ENCODE measurements at regions not wholly inside any gene's neighbourhood (a gene's known extent, or its start where the extent isn't known, plus 50 kb on each side); places are given as distances from the start of the nearest gene placed in this dataset.

GRCh38 chr22:47681411-47682165 lies 919.1 kb downstream of the TBC1D22A start:
- no peak for DNase-seq (ENCODE audit: low spot score)
- H3K4me3 ChIP-seq (ENCODE audit: low read length in 2 of 2), result no peak overlapping the region

GRCh38 chr22:47678636-47679287 lies 916.3 kb downstream of the TBC1D22A start:
- Histone ChIP-seq H3K4me1 (ENCODE audit: control insufficient read depth in 2 of 2, insufficient read depth in 1 of 2, low read depth in 1 of 2, low read length in 2 of 2) (peaks cover 0 to 3% of the 10 kb centered on the region in 2 donors), H2AK5ac (ENCODE audit: low read depth, low read length) (no peak overlapping the region), H4K91ac (ENCODE audit: low read depth, low read length, poor library complexity) (no peak overlapping the region), H3K79me1 (ENCODE audit: low read depth, low read length) (no peaks in the 10 kb centered on the region), H3K4me3 (ENCODE audit: low read length in 2 of 2) (no peak overlapping the region), H2BK120ac (ENCODE audit: low read depth, low read length) (no peak overlapping the region), H3K18ac (ENCODE audit: low read length) (no peak overlapping the region), H3K27me3 (ENCODE audit: control insufficient read depth in 3 of 3, insufficient read depth in 3 of 3, low read depth in 1 of 3, low read length in 3 of 3) (no peaks in the 10 kb centered on the region), H3K27ac (replicated peaks; ENCODE audit: low read length) (no peak overlapping the region), H2BK5ac (ENCODE audit: low read length) (no peak overlapping the region), H2AFZ (ENCODE audit: low read length) (no peak overlapping the region), H2BK12ac (ENCODE audit: low read length) (no peak overlapping the region), H2BK15ac (ENCODE audit: low read length) (no peak overlapping the region), H3K9me3 (replicated peaks in 1 of 2; ENCODE audit: control insufficient read depth in 2 of 2, insufficient read depth in 1 of 2, low read depth in 1 of 2, low read length in 2 of 2) (peaks cover 0 to 5% of the 10 kb centered on the region in 2 donors), H3K23ac (ENCODE audit: low read depth, low read length, poor library complexity) (no peak overlapping the region), H3K36me3 (replicated peaks in 1 of 2; ENCODE audit: control insufficient read depth in 2 of 2, insufficient read depth in 2 of 2, low read length in 2 of 2) (no peaks in the 10 kb centered on the region), H3K4me2 (ENCODE audit: insufficient read depth, low read length, poor library complexity, severe bottlenecking) (no peak overlapping the region), H3K14ac (ENCODE audit: low read length) (no peak overlapping the region), H3K4ac (ENCODE audit: low read length) (no peak overlapping the region), H4K8ac (ENCODE audit: low read depth, low read length) (no peak overlapping the region), H3K9ac (ENCODE audit: low read depth, low read length, poor library complexity) (no peak overlapping the region)
- WGBS, 2 donors (ENCODE audit: extremely low coverage in 2 of 2, insufficient read length in 2 of 2, insufficient replicate concordance in 1 of 2), result no CpG with 5 or more reads among the region's 7 CpGs
- DNase-seq (ENCODE audit: low spot score), result no peak

More at GRCh38 chr22:47681411-47682165, 919.1 kb downstream of the TBC1D22A start:
- Histone ChIP-seq H3K79me1 (ENCODE audit: low read depth, low read length) (no peaks in the 10 kb centered on the region), H3K4me1 (ENCODE audit: control insufficient read depth in 2 of 2, insufficient read depth in 1 of 2, low read depth in 1 of 2, low read length in 2 of 2) (peaks cover 0 to 3% of the 10 kb centered on the region in 2 donors), H3K9me3 (replicated peaks in 1 of 2; ENCODE audit: control insufficient read depth in 2 of 2, insufficient read depth in 1 of 2, low read depth in 1 of 2, low read length in 2 of 2) (peaks cover 0 to 6% of the 10 kb centered on the region in 2 donors), H3K14ac (ENCODE audit: low read length) (peak overlapping the region; percentile 11), H2AK5ac (ENCODE audit: low read depth, low read length) (no peak overlapping the region), H2BK120ac (ENCODE audit: low read depth, low read length) (no peak overlapping the region), H3K4me2 (ENCODE audit: insufficient read depth, low read length, poor library complexity, severe bottlenecking) (no peak overlapping the region), H2BK12ac (ENCODE audit: low read length) (no peak overlapping the region), H4K91ac (ENCODE audit: low read depth, low read length, poor library complexity) (no peak overlapping the region), H2AFZ (ENCODE audit: low read length) (no peak overlapping the region), H3K27ac (replicated peaks; ENCODE audit: low read length) (no peak overlapping the region), H3K36me3 (replicated peaks in 1 of 2; ENCODE audit: control insufficient read depth in 2 of 2, insufficient read depth in 2 of 2, low read length in 2 of 2) (no peaks in the 10 kb centered on the region), H3K23ac (ENCODE audit: low read depth, low read length, poor library complexity) (no peak overlapping the region), H3K9ac (ENCODE audit: low read depth, low read length, poor library complexity) (no peak overlapping the region), H4K8ac (ENCODE audit: low read depth, low read length) (no peak overlapping the region), H2BK15ac (ENCODE audit: low read length) (no peak overlapping the region), H3K4ac (ENCODE audit: low read length) (no peak overlapping the region), H2BK5ac (ENCODE audit: low read length) (no peak overlapping the region), H3K27me3 (ENCODE audit: control insufficient read depth in 3 of 3, insufficient read depth in 3 of 3, low read depth in 1 of 3, low read length in 3 of 3) (no peaks in the 10 kb centered on the region), H3K18ac (ENCODE audit: low read length) (no peak overlapping the region)
- no CpG with 5 or more reads among the region's 13 CpGs for WGBS, 2 donors (ENCODE audit: extremely low coverage in 2 of 2, insufficient read length in 2 of 2, insufficient replicate concordance in 1 of 2)

- Histone ChIP-seq H3K9me3 (replicated peaks in 1 of 2; ENCODE audit: control insufficient read depth in 2 of 2, insufficient read depth in 1 of 2, low read depth in 1 of 2, low read length in 2 of 2) (peaks cover 0 to under 1% of the 10 kb centered on the region in 2 donors), H3K79me1 (ENCODE audit: low read depth, low read length) (no peaks in the 10 kb centered on the region)
Observed at GRCh38 chr22:47678048-47678447, 915.6 kb downstream of the TBC1D22A start.

GRCh38 chr22:47676685-47677084 lies 914.2 kb downstream of the TBC1D22A start:
- DNase-seq (ENCODE audit: low spot score), result no peak
- H3K4me2 ChIP-seq (ENCODE audit: insufficient read depth, low read length, poor library complexity, severe bottlenecking), result no peak overlapping the region
- peaks cover 0 to 3% of the 10 kb centered on the region in 2 donors for H3K4me1 ChIP-seq (ENCODE audit: control insufficient read depth in 2 of 2, insufficient read depth in 1 of 2, low read depth in 1 of 2, low read length in 2 of 2)
- no peak overlapping the region for H2AK5ac ChIP-seq (ENCODE audit: low read depth, low read length)
- no CpG with 5 or more reads among the region's 3 CpGs for WGBS, 2 donors (ENCODE audit: extremely low coverage in 2 of 2, insufficient read length in 2 of 2, insufficient replicate concordance in 1 of 2)
- H3K79me1 ChIP-seq (ENCODE audit: low read depth, low read length), result no peaks in the 10 kb centered on the region
- no peaks in the 10 kb centered on the region for H3K36me3 ChIP-seq (replicated peaks in 1 of 2; ENCODE audit: control insufficient read depth in 2 of 2, insufficient read depth in 2 of 2, low read length in 2 of 2)
- H2BK5ac ChIP-seq (ENCODE audit: low read length), result no peak overlapping the region
- H2BK12ac ChIP-seq (ENCODE audit: low read length), result no peak overlapping the region
- H2BK120ac ChIP-seq (ENCODE audit: low read depth, low read length), result peak overlapping the region; percentile 44
- H4K8ac ChIP-seq (ENCODE audit: low read depth, low read length), result no peak overlapping the region
- H3K4me3 ChIP-seq (ENCODE audit: low read length in 2 of 2), result no peak overlapping the region
- H3K9me3 ChIP-seq (replicated peaks in 1 of 2; ENCODE audit: control insufficient read depth in 2 of 2, insufficient read depth in 1 of 2, low read depth in 1 of 2, low read length in 2 of 2), result no peaks in the 10 kb centered on the region
- H4K91ac ChIP-seq (ENCODE audit: low read depth, low read length, poor library complexity), result no peak overlapping the region
- H3K14ac ChIP-seq (ENCODE audit: low read length), result no peak overlapping the region
- no peak overlapping the region for H3K18ac ChIP-seq (ENCODE audit: low read length)
- H3K23ac ChIP-seq (ENCODE audit: low read depth, low read length, poor library complexity), result no peak overlapping the region
- no peak overlapping the region for H3K4ac ChIP-seq (ENCODE audit: low read length)
- H2AFZ ChIP-seq (ENCODE audit: low read length), result no peak overlapping the region
- no peaks in the 10 kb centered on the region for H3K27me3 ChIP-seq (ENCODE audit: control insufficient read depth in 3 of 3, insufficient read depth in 3 of 3, low read depth in 1 of 3, low read length in 3 of 3)
- H2BK15ac ChIP-seq (ENCODE audit: low read length), result no peak overlapping the region
- no peak overlapping the region for H3K27ac ChIP-seq (replicated peaks; ENCODE audit: low read length)
- H3K9ac ChIP-seq (ENCODE audit: low read depth, low read length, poor library complexity), result no peak overlapping the region

More at GRCh38 chr22:47678048-47678447, 915.6 kb downstream of the TBC1D22A start:
- DNase-seq (ENCODE audit: low spot score), result no peak
- H2BK120ac ChIP-seq (ENCODE audit: low read depth, low read length), result no peak overlapping the region
- no peak overlapping the region for H2BK12ac ChIP-seq (ENCODE audit: low read length)
- H3K36me3 ChIP-seq (replicated peaks in 1 of 2; ENCODE audit: control insufficient read depth in 2 of 2, insufficient read depth in 2 of 2, low read length in 2 of 2), result no peaks in the 10 kb centered on the region
- H4K91ac ChIP-seq (ENCODE audit: low read depth, low read length, poor library complexity), result no peak overlapping the region
- H3K4me1 ChIP-seq (ENCODE audit: control insufficient read depth in 2 of 2, insufficient read depth in 1 of 2, low read depth in 1 of 2, low read length in 2 of 2), result peaks cover 0 to 3% of the 10 kb centered on the region in 2 donors
- H2BK5ac ChIP-seq (ENCODE audit: low read length), result no peak overlapping the region
- no CpG with 5 or more reads among the region's 6 CpGs for WGBS, 2 donors (ENCODE audit: extremely low coverage in 2 of 2, insufficient read length in 2 of 2, insufficient replicate concordance in 1 of 2)
- no peak overlapping the region for H3K14ac ChIP-seq (ENCODE audit: low read length)
- no peaks in the 10 kb centered on the region for H3K27me3 ChIP-seq (ENCODE audit: control insufficient read depth in 3 of 3, insufficient read depth in 3 of 3, low read depth in 1 of 3, low read length in 3 of 3)
- H2BK15ac ChIP-seq (ENCODE audit: low read length), result no peak overlapping the region
- no peak overlapping the region for H3K4me2 ChIP-seq (ENCODE audit: insufficient read depth, low read length, poor library complexity, severe bottlenecking)
- no peak overlapping the region for H3K18ac ChIP-seq (ENCODE audit: low read length)
- H3K27ac ChIP-seq (replicated peaks; ENCODE audit: low read length), result no peak overlapping the region
- H3K23ac ChIP-seq (ENCODE audit: low read depth, low read length, poor library complexity), result no peak overlapping the region
- H3K4me3 ChIP-seq (ENCODE audit: low read length in 2 of 2), result no peak overlapping the region
- no peak overlapping the region for H3K9ac ChIP-seq (ENCODE audit: low read depth, low read length, poor library complexity)
- no peak overlapping the region for H2AK5ac ChIP-seq (ENCODE audit: low read depth, low read length)
- H3K4ac ChIP-seq (ENCODE audit: low read length), result no peak overlapping the region
- no peak overlapping the region for H4K8ac ChIP-seq (ENCODE audit: low read depth, low read length)
- H2AFZ ChIP-seq (ENCODE audit: low read length), result no peak overlapping the region
